ENCODE measurements at regions not wholly inside any gene's neighbourhood (a gene's known extent, or its start where the extent isn't known, plus 50 kb on each side); places are given as distances from the start of the nearest gene placed in this dataset.
A peak's percentile ranks its signal among the peaks of the same experiment; 100 is the strongest.

GRCh38 chr12:82015623-82016347, 256.6 kb upstream of the PPFIA2 start:
- TF ChIP-seq CTCF (IDR thresholded peaks at IDR 0.05; ENCODE audit: control insufficient read depth, extremely low read depth, insufficient read depth), result no peak
- no peak for DNase-seq (ENCODE audit: low read depth)
- no peak overlapping the region for H3K4me3 ChIP-seq (ENCODE audit: low read depth, low read length)

DNA sequence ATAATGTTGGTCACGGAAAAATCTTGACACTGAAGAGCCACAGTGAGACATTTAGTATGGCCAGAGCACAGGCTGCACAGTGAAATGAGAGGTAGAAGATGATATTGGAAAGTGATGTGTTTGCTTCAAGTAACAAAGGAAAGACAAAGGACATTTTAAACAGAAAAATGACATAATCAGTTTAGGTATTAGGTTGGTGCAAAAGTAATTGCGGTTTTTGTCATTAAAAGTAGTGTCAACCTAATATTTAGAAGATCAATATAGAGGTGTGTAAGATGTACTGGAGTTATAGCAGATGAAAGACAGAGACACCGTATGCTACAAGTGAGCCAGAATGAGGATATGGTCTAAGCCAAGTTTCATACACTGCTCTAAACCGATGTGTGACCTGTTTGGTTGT, 253.0 kb upstream of the PPFIA2 start:
- no peak for DNase-seq (ENCODE audit: low read depth)
- no peak overlapping the region for H3K4me3 ChIP-seq (ENCODE audit: low read depth, low read length)
- TF ChIP-seq CTCF (IDR thresholded peaks at IDR 0.05; ENCODE audit: control insufficient read depth, extremely low read depth, insufficient read depth), result no peak

GRCh38 chr12:82009524-82009923, 250.4 kb upstream of the PPFIA2 start:
- no peak for DNase-seq (ENCODE audit: low read depth)
- no peak for TF ChIP-seq CTCF (IDR thresholded peaks at IDR 0.05; ENCODE audit: control insufficient read depth, extremely low read depth, insufficient read depth)
- H3K4me3 ChIP-seq (ENCODE audit: low read depth, low read length), result no peak overlapping the region

- no peak for DNase-seq (ENCODE audit: low read depth)
- H3K4me3 ChIP-seq (ENCODE audit: low read depth, low read length), result no peak overlapping the region
- no peak for TF ChIP-seq CTCF (IDR thresholded peaks at IDR 0.05; ENCODE audit: control insufficient read depth, extremely low read depth, insufficient read depth)
These were observed 249.1 kb upstream of the PPFIA2 start for GRCh38 chr12:82008251-82008650.

DNA sequence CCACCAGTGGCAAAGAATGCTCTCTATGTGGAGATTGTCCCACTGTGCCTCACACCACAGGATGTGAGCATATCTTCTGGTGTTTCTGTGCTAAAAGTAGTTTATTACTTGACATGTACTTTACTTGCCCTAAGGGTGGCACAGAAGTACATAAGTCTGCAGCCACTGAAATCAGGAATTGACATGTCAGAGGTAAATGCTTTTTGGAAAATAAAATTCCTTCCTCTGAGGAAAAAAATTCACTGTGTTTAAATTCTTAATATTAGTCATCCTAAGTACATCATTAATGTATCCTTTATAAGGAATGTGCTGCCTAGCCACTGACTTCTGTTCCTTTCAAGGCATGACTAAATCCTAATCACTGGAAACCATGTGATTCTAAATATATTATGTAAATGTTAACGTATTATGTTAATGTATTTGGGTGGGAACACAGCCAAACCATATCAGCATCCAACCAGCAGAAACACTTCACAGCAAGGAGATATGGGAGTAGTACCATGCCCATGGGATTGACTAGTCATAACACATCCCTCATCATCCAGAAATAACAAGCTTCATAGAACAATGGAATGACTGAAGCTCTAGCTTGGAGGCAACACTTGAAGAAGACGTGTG, 239.7 kb upstream of the PPFIA2 start:
- H3K4me3 ChIP-seq (ENCODE audit: low read depth, low read length), result no peak overlapping the region

DNA sequence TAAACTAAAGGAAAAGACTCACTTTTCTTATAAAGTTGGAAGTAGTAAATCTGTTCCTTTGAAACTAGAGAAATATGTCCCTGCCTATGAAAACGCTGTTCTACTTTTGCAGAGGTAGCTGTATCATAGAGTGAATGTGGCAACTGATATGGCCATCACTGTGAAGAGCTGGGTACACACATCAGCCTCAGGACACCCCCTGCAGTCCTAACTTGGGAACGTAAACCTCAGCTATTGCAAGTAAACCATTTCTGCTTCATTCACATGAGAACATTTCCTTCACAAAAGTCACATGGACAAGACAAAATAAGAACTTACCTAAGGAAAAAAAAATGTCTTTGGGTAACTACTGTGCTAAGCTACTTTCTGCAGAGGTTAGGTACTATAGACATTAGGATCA, 233.3 kb upstream of the PPFIA2 start:
- no peak overlapping the region for H3K4me3 ChIP-seq (ENCODE audit: low read depth, low read length)
- no peak for DNase-seq (ENCODE audit: low read depth)
- 0 out of 2 replicates have a peak, but pooled peaks have one; percentile 27 for TF ChIP-seq CTCF (IDR thresholded peaks at IDR 0.05; ENCODE audit: control insufficient read depth, extremely low read depth, insufficient read depth)

More for the DNA sequence above, 239.7 kb upstream of the PPFIA2 start:
- TF ChIP-seq CTCF (IDR thresholded peaks at IDR 0.05; ENCODE audit: control insufficient read depth, extremely low read depth, insufficient read depth), result no peak
- DNase-seq (ENCODE audit: low read depth), result no peak
